Stimulated activated memory B cell treated with anti-CD40 and anti-IgM and Interleukin-4, amounts not matched to agents 10 μg/mL and 1 μg/mL and 100 μg/mL, for 72 hours (primary cell): ENCODE measurements at regions not wholly inside any gene's neighbourhood (a gene's known extent, or its start where the extent isn't known, plus 50 kb on each side); places are given as distances from the start of the nearest gene placed in this dataset.
"Not testable (repeated sequence)": the region's sequence is repeated elsewhere in the genome, so short reads cannot be mapped to it uniquely, and the experiment has no call there.

Experiments used
- ATAC-seq: fragments of 150-1000 bp; cut with Tn5 transposase; 2 replicates; pipeline ENCODE4 v1.10.0; 2021
- H3K27ac Mint-ChIP-seq: one replicate; pipeline ENCODE4 v1.8.0; 2022; ENCODE audit warnings: mild to moderate bottlenecking, mixed read lengths
- H3K27me3 Mint-ChIP-seq: one replicate; pipeline ENCODE4 v1.8.0; 2022; ENCODE audit warnings: mixed read lengths
- H3K36me3 Mint-ChIP-seq: one replicate; pipeline ENCODE4 v1.8.0; 2022; ENCODE audit warnings: mixed read lengths
- H3K4me1 Mint-ChIP-seq: one replicate; pipeline ENCODE4 v1.8.0; 2022; ENCODE audit warnings: mixed read lengths
- H3K4me3 Mint-ChIP-seq: one replicate; pipeline ENCODE4 v1.8.0; 2022; ENCODE audit warnings: mild to moderate bottlenecking, moderate library complexity, mixed read lengths
- H3K9me3 Mint-ChIP-seq: one replicate; pipeline ENCODE4 v1.8.0; 2022; ENCODE audit warnings: mixed read lengths

DNA sequence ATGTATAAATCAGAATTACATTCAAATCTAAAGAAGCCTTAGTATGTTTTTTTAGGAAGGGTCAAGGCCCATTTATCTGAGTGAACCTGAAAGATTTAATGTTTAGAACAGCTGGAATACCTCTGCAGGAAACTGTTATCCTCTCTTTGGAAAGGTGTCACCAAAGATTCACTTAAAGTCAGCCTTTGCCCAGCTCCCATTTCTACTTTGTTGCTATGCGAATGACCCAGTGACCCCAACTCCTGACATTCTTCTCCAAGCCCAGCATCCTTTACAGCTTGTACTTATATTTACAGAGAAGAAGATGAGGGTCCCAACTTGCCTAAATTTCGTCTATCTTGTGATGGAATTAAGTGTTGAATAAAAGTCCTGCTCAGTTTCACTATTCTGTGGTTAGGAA is 1198.6 kb downstream of the CDH12 start:
- ATAC-seq = no peak
- H3K4me1 Mint-ChIP-seq = no peaks in the 10 kb centered on the region
- H3K4me3 Mint-ChIP-seq = no peak overlapping the region
- H3K9me3 Mint-ChIP-seq = no peaks in the 10 kb centered on the region
- H3K36me3 Mint-ChIP-seq = no peaks in the 10 kb centered on the region
- no peak overlapping the region for H3K27ac Mint-ChIP-seq
- H3K27me3 Mint-ChIP-seq = no peaks in the 10 kb centered on the region

DNA sequence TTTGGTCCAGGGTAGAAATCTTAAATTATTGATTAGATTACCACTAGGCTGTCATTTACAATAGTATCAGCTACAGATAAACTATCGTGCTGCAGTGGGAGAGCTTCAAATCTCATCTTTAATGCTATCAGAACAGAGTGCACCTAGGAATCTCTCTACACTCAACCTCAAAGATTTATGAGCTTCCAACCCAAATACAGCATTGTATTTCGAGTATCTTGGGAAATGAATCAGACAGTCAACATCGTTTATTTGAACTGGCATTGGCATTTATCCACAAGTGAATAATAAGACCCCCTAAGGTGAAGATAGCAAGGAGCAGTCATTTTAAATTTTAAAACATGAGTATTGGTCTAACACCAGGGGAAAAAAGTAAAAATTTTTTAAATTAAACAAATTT is 1203.2 kb downstream of the CDH12 start:
- Mint-ChIP-seq H3K27me3 (no peaks in the 10 kb centered on the region), H3K9me3 (no peaks in the 10 kb centered on the region), H3K27ac (no peak overlapping the region), H3K4me1 (no peaks in the 10 kb centered on the region), H3K4me3 (no peak overlapping the region), H3K36me3 (no peaks in the 10 kb centered on the region)
- no peak for ATAC-seq

DNA sequence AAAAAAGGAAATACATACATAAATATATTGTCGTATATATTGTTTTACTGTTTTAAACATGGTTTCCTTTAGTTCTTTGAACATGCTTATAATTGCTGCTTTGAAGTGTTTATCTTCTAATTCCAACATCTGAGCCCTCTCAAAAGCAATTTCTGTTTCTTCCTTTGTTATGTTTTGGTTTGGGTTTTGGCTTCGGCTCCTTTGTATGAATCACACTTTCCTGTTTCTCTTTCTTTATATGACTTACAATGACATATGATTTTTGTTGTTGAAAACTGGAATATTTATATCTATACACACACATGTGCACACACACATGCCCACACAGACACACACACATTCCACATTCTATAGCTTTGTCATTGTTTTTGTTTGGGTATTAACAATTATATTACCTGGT is 1206.7 kb downstream of the CDH12 start:
- H3K4me1 Mint-ChIP-seq = no peaks in the 10 kb centered on the region
- H3K27me3 Mint-ChIP-seq = no peaks in the 10 kb centered on the region
- ATAC-seq = no peak
- no peak overlapping the region for H3K27ac Mint-ChIP-seq
- H3K36me3 Mint-ChIP-seq = no peaks in the 10 kb centered on the region
- no peak overlapping the region for H3K4me3 Mint-ChIP-seq
- no peaks in the 10 kb centered on the region for H3K9me3 Mint-ChIP-seq

DNA sequence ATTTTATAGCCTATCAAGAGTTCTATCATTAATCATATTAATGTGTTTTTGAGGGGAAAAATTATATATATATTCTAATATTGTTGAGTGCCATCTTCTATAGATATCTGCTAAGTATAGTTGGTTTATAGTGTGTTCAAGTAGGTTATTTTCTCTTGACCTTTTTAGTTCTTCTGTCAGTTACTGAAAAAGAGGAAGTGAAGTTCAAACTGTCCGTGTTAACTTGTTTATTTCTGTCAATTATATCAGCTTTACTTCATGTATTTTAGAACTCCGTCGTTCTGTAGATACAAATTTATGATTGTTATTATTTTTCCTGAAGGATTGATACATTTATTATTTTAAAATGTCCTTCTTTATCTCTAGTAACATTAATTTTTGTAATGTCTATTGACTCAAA is 1209.1 kb downstream of the CDH12 start:
- Mint-ChIP-seq H3K27me3 (no peaks in the 10 kb centered on the region), H3K4me3 (no peak overlapping the region), H3K36me3 (no peaks in the 10 kb centered on the region), H3K4me1 (no peaks in the 10 kb centered on the region), H3K9me3 (no peaks in the 10 kb centered on the region), H3K27ac (no peak overlapping the region)
- ATAC-seq = no peak

DNA sequence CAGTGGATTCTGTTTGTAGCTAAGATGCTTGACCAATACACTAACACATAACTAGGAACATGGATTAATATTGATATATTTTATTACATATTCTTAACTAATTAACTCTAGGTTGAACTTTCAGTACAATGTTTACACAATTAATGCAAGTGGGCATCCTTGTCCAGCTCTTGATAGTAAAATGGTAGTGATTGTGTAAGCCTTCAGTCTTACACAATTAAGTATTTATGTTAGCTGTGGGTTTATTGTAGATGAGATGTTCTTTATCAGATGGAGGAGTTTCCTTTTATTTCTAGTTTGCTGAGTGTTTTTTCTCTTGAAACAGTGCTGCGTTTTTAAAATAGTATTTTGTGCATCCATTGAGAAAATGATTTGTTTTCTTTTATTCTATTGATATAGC is 1210.8 kb downstream of the CDH12 start:
- Mint-ChIP-seq H3K36me3 (no peaks in the 10 kb centered on the region), H3K9me3 (no peaks in the 10 kb centered on the region), H3K27me3 (no peaks in the 10 kb centered on the region), H3K4me1 (no peaks in the 10 kb centered on the region), H3K27ac (no peak overlapping the region), H3K4me3 (no peak overlapping the region)
- no peak for ATAC-seq

- no peaks in the 10 kb centered on the region for H3K4me1 Mint-ChIP-seq
- H3K27ac Mint-ChIP-seq = no peak overlapping the region
- no peak for ATAC-seq
- peaks cover 8% of the 10 kb centered on the region for H3K9me3 Mint-ChIP-seq
- no peak overlapping the region for H3K4me3 Mint-ChIP-seq
- H3K36me3 Mint-ChIP-seq = no peaks in the 10 kb centered on the region
- H3K27me3 Mint-ChIP-seq = no peaks in the 10 kb centered on the region
Measured at GRCh38 chr5:21623831-21624230, 1229.3 kb downstream of the CDH12 start.

GRCh38 chr5:21615195-21615765 is 1237.9 kb downstream of the CDH12 start:
- H3K36me3 Mint-ChIP-seq = no peaks in the 10 kb centered on the region
- no peak overlapping the region for H3K27ac Mint-ChIP-seq
- ATAC-seq = no peak
- H3K4me3 Mint-ChIP-seq = no peak overlapping the region
- H3K9me3 Mint-ChIP-seq = no peaks in the 10 kb centered on the region
- H3K4me1 Mint-ChIP-seq = no peaks in the 10 kb centered on the region
- no peaks in the 10 kb centered on the region for H3K27me3 Mint-ChIP-seq

DNA sequence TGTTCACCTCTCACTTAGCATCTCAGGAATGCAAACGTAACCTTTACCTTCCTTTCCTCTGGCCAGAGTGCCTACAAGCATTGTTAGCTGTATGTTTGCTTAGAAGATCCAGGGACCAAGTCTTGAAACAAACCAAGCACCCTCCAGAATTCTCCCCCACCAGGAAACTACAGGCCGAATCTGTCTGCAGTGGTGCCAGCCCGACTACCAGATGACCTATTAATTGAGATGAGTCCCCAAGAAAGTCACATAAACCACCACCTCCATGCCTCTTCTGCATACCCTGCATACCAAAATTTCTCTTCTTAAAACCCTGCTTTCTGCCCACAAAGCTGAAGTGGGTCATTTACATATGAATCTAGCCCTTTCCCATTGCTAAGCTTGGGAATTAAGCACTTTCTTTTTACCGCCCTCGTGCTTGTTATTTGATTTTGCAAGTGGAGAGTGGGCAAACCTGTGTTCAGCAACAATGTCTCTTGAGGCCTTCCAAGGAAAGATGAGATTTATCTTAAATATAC is 1239.1 kb downstream of the CDH12 start:
- ATAC-seq = no peak
- Mint-ChIP-seq H3K27me3 (no peaks in the 10 kb centered on the region), H3K4me3 (no peak overlapping the region), H3K4me1 (no peaks in the 10 kb centered on the region), H3K27ac (no peak overlapping the region), H3K36me3 (no peaks in the 10 kb centered on the region), H3K9me3 (no peaks in the 10 kb centered on the region)

GRCh38 chr5:21603796-21604195 is 1249.3 kb downstream of the CDH12 start:
- H3K9me3 Mint-ChIP-seq = peaks cover 3% of the 10 kb centered on the region
- H3K4me3 Mint-ChIP-seq = no peak overlapping the region
- H3K4me1 Mint-ChIP-seq = no peaks in the 10 kb centered on the region
- no peaks in the 10 kb centered on the region for H3K27me3 Mint-ChIP-seq
- H3K36me3 Mint-ChIP-seq = no peaks in the 10 kb centered on the region
- no peak overlapping the region for H3K27ac Mint-ChIP-seq
- ATAC-seq = no peak

DNA sequence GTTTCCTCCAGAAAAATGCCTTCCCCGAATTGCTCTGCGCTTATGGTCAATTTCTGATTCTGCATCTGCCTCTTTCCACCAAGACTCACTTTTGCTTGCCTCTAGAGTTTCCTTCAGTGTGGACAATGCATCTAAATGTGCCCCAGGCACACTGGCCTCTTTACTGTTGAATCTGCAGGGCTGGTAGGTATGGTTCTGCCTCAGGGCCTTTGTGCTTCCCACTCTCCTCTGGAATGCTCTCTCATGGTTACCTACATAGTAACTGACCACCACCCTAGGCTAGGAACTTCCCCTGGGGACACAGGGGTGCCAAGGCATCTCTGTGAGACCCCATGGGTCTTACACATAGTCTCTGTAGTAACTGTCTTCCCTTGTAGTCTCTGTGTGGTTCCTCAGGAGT is 1258.6 kb downstream of the CDH12 start:
- no peaks in the 10 kb centered on the region for H3K4me1 Mint-ChIP-seq
- H3K36me3 Mint-ChIP-seq = no peaks in the 10 kb centered on the region
- peaks cover 4% of the 10 kb centered on the region for H3K9me3 Mint-ChIP-seq
- no peaks in the 10 kb centered on the region for H3K27me3 Mint-ChIP-seq
- ATAC-seq = peak; percentile 41
- no peak overlapping the region for H3K4me3 Mint-ChIP-seq
- H3K27ac Mint-ChIP-seq = no peak overlapping the region

DNA sequence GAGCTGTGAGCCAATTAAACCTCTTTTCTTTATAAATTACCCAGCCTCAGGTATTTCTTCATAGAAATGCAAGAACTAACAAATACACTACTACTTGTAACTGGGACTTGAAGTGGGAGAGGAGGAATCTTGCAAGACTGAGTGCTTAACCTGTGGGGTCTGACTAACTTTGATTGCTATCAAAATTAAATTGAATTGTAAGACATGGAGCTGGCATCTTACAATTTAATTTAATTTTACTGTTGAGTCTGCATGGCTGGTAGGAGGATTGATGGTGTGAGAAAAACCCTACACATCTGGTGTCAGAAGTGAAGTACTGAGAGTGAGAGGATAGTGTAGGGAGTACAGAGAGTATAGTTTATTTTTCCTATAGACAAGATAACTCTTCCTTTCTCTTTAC is 1259.9 kb downstream of the CDH12 start:
- no peaks in the 10 kb centered on the region for H3K4me1 Mint-ChIP-seq

GRCh38 chr5:21581508-21581907 is 1271.6 kb downstream of the CDH12 start:
- Mint-ChIP-seq H3K4me1 (no peaks in the 10 kb centered on the region), H3K36me3 (peaks cover 27% of the 10 kb centered on the region), H3K4me3 (no peak overlapping the region), H3K27me3 (no peaks in the 10 kb centered on the region), H3K27ac (no peak overlapping the region), H3K9me3 (peaks cover 6% of the 10 kb centered on the region)
- ATAC-seq = no peak

More for the DNA sequence above, 1259.9 kb downstream of the CDH12 start:
- peaks cover 4% of the 10 kb centered on the region for H3K9me3 Mint-ChIP-seq
- no peaks in the 10 kb centered on the region for H3K36me3 Mint-ChIP-seq
- H3K27me3 Mint-ChIP-seq = no peaks in the 10 kb centered on the region
- ATAC-seq = no peak
- H3K27ac Mint-ChIP-seq = no peak overlapping the region
- H3K4me3 Mint-ChIP-seq = no peak overlapping the region

DNA sequence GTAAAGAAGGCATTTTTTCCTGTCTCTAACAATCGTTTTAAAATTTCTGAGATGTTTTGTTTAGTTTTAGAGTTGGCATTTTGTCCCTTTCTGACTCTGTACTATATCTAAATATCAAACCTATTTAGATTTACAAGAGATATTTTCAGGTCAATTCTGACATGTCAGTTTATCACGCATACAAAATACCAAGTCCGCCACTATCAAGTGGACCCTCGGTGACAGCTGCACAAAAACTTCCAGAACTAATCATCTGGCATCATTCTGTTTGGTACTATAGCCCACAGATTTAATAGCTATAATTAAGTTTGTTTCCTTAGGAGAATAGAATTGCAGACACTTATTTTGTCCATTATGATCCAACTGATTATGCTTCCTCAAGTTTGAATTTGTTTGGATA is 1278.2 kb downstream of the CDH12 start:
- H3K36me3 Mint-ChIP-seq = peaks cover 11% of the 10 kb centered on the region
- H3K4me3 Mint-ChIP-seq = no peak overlapping the region
- H3K27ac Mint-ChIP-seq = no peak overlapping the region
- H3K4me1 Mint-ChIP-seq = no peaks in the 10 kb centered on the region
- no peak for ATAC-seq
- H3K9me3 Mint-ChIP-seq = peaks cover 3% of the 10 kb centered on the region
- H3K27me3 Mint-ChIP-seq = no peaks in the 10 kb centered on the region

GRCh38 chr5:21574438-21574837 is 1278.7 kb downstream of the CDH12 start:
- H3K9me3 Mint-ChIP-seq = peaks cover under 1% of the 10 kb centered on the region
- no peak overlapping the region for H3K4me3 Mint-ChIP-seq
- no peak for ATAC-seq
- peaks cover 7% of the 10 kb centered on the region for H3K36me3 Mint-ChIP-seq
- no peaks in the 10 kb centered on the region for H3K4me1 Mint-ChIP-seq
- no peaks in the 10 kb centered on the region for H3K27me3 Mint-ChIP-seq
- no peak overlapping the region for H3K27ac Mint-ChIP-seq

GRCh38 chr5:21573416-21574314 is 1279.5 kb downstream of the CDH12 start:
- Mint-ChIP-seq H3K4me3 (no peak overlapping the region), H3K4me1 (no peaks in the 10 kb centered on the region), H3K36me3 (peaks cover 5% of the 10 kb centered on the region), H3K27me3 (no peaks in the 10 kb centered on the region), H3K9me3 (no peaks in the 10 kb centered on the region), H3K27ac (no peak overlapping the region)
- ATAC-seq = no peak

GRCh38 chr5:21571196-21571595 is 1281.9 kb downstream of the CDH12 start:
- peaks cover 19% of the 10 kb centered on the region for H3K36me3 Mint-ChIP-seq
- ATAC-seq, H3K27ac Mint-ChIP-seq, H3K27me3 Mint-ChIP-seq, H3K4me1 Mint-ChIP-seq, H3K4me3 Mint-ChIP-seq, H3K9me3 Mint-ChIP-seq: not testable (repeated sequence)
